ENCODE measurements at regions not wholly inside any gene's neighbourhood (a gene's known extent, or its start where the extent isn't known, plus 50 kb on each side); places are given as distances from the start of the nearest gene placed in this dataset.

DNA sequence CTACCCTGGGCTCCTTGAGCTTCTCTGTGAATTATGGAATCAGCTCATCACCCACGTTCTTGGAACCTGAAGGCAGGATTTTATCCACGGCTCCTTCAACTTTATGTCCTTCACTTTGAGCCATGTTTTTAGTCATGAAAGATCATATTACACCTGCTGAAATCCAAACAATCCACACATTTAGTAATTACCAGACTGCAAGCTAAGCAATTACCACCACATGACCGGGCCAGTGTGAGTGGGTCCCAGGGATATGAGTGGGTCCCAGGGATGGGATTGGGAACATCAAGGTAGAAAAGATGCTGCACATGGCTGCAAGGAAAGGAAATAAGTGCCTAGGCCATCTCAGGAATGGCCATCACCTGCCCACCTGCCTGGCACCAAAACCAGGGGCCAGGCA is 140.3 kb upstream of the IQSEC1 start:
- TF ChIP-seq, protein P1, sequence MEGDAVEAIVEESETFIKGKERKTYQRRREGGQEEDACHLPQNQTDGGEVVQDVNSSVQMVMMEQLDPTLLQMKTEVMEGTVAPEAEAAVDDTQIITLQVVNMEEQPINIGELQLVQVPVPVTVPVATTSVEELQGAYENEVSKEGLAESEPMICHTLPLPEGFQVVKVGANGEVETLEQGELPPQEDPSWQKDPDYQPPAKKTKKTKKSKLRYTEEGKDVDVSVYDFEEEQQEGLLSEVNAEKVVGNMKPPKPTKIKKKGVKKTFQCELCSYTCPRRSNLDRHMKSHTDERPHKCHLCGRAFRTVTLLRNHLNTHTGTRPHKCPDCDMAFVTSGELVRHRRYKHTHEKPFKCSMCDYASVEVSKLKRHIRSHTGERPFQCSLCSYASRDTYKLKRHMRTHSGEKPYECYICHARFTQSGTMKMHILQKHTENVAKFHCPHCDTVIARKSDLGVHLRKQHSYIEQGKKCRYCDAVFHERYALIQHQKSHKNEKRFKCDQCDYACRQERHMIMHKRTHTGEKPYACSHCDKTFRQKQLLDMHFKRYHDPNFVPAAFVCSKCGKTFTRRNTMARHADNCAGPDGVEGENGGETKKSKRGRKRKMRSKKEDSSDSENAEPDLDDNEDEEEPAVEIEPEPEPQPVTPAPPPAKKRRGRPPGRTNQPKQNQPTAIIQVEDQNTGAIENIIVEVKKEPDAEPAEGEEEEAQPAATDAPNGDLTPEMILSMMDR (IDR thresholded peaks at IDR 0.05; ENCODE audit: insufficient read depth, low read length, poor library complexity, severe bottlenecking) = no peak
- peaks cover 6% of the 10 kb centered on the region for H3K27me3 ChIP-seq (ENCODE audit: control insufficient read depth, insufficient read depth, low read length)
- DNase-seq (ENCODE audit: low read depth) = no peak
- H3K36me3 ChIP-seq (ENCODE audit: control insufficient read depth, insufficient read depth, low read length) = no peaks in the 10 kb centered on the region
- no peak overlapping the region for H3K4me3 ChIP-seq (ENCODE audit: low read depth, low read length)

DNA sequence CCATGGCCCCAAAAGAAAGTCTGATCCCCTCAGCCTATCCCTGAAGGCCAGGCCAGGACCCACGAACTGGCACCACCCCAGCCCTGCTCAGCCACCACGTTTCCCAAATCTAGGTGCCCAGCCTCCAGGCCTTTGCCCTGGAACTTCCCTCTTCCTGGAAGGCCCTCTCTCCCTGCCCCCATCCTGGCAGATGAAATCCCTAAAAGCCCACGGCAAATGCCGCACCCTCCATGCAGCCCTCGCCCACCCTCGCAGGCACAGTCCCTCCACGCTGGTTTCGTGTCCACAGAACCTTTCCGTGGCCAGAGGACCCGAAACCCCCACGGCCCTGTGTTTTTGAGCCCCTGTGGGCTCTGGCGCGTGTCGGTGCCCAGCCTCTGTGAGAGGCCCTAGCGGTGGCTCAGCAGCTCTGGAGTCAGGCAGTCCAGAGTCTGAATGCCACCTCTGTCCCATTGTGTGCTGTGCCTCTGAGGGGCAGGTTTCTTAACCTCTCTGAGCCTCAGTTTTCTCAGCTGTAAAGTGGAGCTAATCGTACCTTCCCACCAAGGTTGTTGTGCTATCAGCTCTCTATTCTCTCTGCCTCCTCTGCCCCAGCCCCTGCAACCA is 138.5 kb upstream of the IQSEC1 start:
- Histone ChIP-seq H3K4me3 (ENCODE audit: low read depth, low read length) (no peak overlapping the region), H3K27me3 (ENCODE audit: control insufficient read depth, insufficient read depth, low read length) (peaks cover 16% of the 10 kb centered on the region), H3K36me3 (ENCODE audit: control insufficient read depth, insufficient read depth, low read length) (no peaks in the 10 kb centered on the region)
- TF ChIP-seq, protein P1 (IDR thresholded peaks at IDR 0.05; ENCODE audit: insufficient read depth, low read length, poor library complexity, severe bottlenecking) = no peak
- DNase-seq (ENCODE audit: low read depth) = no peak

DNA sequence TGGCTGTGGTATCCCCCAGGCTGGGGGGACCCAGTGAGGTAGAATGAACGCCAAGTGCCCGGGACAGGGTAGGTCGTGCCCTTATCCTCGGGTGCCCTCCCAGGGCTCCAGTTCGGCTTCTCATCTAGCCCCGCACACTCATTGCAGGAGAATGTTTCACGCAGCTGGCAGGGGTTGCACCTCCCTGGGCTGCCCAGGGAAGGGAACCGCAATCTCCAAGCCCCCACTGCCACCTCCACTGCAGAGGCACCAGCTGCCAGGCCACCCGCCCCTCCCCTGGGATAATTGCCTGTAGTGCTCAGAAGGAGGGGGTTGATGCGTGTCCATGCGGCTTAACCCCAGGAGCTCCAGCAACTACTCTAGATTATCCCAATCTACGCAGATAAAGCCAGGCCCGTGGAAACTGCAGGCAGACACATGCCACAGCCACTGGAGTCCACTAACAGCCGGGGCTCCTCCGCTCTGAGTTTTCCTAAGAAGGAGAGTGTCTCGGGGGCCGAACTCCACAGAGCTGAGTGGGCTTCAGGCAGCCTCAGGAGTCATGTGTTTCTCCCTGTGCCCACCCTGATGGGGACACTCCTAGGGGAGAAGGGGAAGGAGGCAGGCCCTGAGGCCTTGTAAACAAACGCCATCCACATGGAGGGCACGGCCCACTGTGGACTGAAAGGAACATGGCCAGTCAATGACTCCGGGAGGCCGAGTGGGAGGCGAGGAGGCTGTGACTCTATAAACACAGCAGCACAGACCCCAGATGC is 137.2 kb upstream of the IQSEC1 start:
- no peaks in the 10 kb centered on the region for H3K36me3 ChIP-seq (ENCODE audit: control insufficient read depth, insufficient read depth, low read length)
- TF ChIP-seq, protein P1 (IDR thresholded peaks at IDR 0.05; ENCODE audit: insufficient read depth, low read length, poor library complexity, severe bottlenecking) = no peak
- DNase-seq (ENCODE audit: low read depth) = no peak
- H3K4me3 ChIP-seq (ENCODE audit: low read depth, low read length) = no peak overlapping the region
- H3K27me3 ChIP-seq (ENCODE audit: control insufficient read depth, insufficient read depth, low read length) = peaks cover 18% of the 10 kb centered on the region

DNA sequence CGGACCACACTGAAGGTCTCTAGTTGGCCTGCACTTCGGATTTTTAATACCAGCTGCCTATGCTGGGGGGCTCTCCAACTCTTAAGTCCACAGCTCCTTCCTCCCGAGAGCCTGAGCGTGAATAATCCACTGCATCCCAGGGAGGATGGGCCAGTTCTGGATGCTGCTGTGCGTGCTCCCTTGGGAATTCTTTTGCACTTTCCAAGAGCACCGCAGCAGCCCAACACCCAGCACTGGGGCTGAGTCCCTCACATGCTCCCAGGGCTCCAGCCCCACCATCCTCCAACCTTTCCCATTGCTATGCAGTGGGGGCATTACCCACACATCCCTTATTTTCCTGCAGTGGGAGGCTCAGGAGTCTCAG is 136.4 kb upstream of the IQSEC1 start:
- H3K4me3 ChIP-seq (ENCODE audit: low read depth, low read length) = no peak overlapping the region
- DNase-seq (ENCODE audit: low read depth) = no peak
- no peaks in the 10 kb centered on the region for H3K36me3 ChIP-seq (ENCODE audit: control insufficient read depth, insufficient read depth, low read length)
- TF ChIP-seq, protein P1 (IDR thresholded peaks at IDR 0.05; ENCODE audit: insufficient read depth, low read length, poor library complexity, severe bottlenecking) = no peak
- peaks cover 25% of the 10 kb centered on the region for H3K27me3 ChIP-seq (ENCODE audit: control insufficient read depth, insufficient read depth, low read length)

DNA sequence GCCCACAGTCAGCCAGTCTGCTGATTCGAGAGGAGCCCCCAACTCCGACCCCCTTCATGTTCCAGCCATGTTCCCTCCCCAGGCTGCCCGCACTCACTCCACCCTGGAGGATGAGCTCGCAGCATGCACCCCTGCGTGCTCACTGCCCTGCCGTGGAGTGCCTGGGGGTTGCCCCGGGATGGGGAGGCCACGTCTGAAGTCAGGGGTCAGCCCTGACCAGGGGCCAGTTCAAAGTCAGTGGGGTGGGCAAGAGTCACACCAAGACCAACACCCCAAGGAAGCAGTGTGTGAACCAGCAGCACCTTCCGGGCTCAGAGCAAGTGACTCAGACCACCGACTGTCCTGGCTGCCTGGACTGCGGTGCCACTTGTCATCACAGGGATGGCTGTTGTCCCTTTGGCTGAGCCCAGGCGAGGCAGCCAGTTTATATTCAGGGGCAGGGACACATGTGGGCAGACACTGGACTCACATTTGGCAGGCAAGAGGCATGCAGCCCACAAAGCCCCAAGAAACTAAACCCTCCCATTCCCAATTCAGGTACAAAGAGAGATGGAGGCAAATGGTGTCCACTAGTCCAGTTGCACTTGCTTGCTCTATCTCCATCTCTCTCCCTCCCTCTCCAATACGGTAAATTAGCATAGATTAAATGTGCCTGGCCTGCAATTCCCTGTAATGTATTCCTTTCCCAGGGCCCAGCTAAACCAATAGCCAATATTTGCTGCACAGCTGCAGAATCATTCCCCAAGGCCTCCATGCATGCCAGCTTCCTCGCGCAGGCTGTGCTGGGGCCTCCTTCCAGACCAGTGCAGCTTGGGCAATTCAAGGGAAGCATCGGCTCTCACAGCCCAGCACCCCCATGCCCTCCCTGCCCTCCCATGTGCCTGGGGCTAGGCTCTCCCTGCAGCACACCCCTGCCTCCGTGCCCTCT is 135.7 kb upstream of the IQSEC1 start:
- TF ChIP-seq, protein P1 (IDR thresholded peaks at IDR 0.05; ENCODE audit: insufficient read depth, low read length, poor library complexity, severe bottlenecking) = no peak
- H3K36me3 ChIP-seq (ENCODE audit: control insufficient read depth, insufficient read depth, low read length) = no peaks in the 10 kb centered on the region
- peaks cover 31% of the 10 kb centered on the region for H3K27me3 ChIP-seq (ENCODE audit: control insufficient read depth, insufficient read depth, low read length)
- DNase-seq (ENCODE audit: low read depth) = no peak
- H3K4me3 ChIP-seq (ENCODE audit: low read depth, low read length) = no peak overlapping the region
